ENCODE measurements at regions not wholly inside any gene's neighbourhood (a gene's known extent, or its start where the extent isn't known, plus 50 kb on each side); places are given as distances from the start of the nearest gene placed in this dataset.

DNA sequence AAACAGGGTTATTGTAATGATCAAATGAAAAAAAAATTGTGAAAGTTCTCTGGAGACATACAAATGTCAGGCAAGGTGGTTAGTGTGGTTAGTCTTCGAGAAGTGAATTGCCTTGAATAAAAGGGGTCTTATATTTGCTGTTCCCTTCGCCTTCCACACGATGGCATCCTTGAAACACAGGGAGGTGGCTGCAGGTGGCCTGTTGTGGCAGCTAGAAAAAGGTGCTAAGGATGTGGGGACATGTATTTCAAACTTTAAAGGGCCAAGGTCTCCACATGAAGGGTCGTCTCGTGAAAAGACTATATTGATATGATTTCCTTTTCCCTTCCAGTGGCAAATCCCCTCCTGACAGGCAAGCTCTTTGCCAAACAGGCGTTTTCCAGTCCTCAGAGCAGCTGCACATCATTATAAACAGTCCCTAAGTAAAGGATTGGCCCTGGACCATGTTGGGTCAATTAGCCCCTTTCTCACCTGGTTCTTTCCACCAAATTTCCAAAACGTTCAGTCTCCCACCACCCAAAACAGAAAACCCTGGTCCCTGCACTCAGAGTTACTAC is 68.5 kb downstream of the COPS8 start:
- H4K91ac ChIP-seq (ENCODE audit: low read depth, low read length, poor library complexity), result no peak overlapping the region
- no peaks in the 10 kb centered on the region for H3K36me3 ChIP-seq (replicated peaks in 1 of 2; ENCODE audit: control insufficient read depth in 2 of 2, insufficient read depth in 2 of 2, low read length in 2 of 2)
- H3K4me2 ChIP-seq (ENCODE audit: insufficient read depth, low read length, poor library complexity, severe bottlenecking), result no peak overlapping the region
- H3K9me3 ChIP-seq (replicated peaks in 1 of 2; ENCODE audit: control insufficient read depth in 2 of 2, insufficient read depth in 1 of 2, low read depth in 1 of 2, low read length in 2 of 2), result peaks cover 0 to 3% of the 10 kb centered on the region in 2 donors
- H3K79me1 ChIP-seq (ENCODE audit: low read depth, low read length), result no peaks in the 10 kb centered on the region
- WGBS, 2 donors (ENCODE audit: extremely low coverage in 2 of 2, insufficient read length in 2 of 2, insufficient replicate concordance in 1 of 2), result no CpG with 5 or more reads among the region's 7 CpGs
- H2BK12ac ChIP-seq (ENCODE audit: low read length), result no peak overlapping the region
- no peak overlapping the region for H2BK5ac ChIP-seq (ENCODE audit: low read length)
- H3K9ac ChIP-seq (ENCODE audit: low read depth, low read length, poor library complexity), result no peak overlapping the region
- H3K4me3 ChIP-seq (ENCODE audit: low read length in 2 of 2), result no peak overlapping the region
- no peak overlapping the region for H2AK5ac ChIP-seq (ENCODE audit: low read depth, low read length)
- H4K8ac ChIP-seq (ENCODE audit: low read depth, low read length), result no peak overlapping the region
- peaks cover 0 to 3% (median 0%) of the 10 kb centered on the region in 3 experiments for H3K27me3 ChIP-seq (ENCODE audit: control insufficient read depth in 3 of 3, insufficient read depth in 3 of 3, low read depth in 1 of 3, low read length in 3 of 3)
- no peak overlapping the region for H3K4ac ChIP-seq (ENCODE audit: low read length)
- peak; percentile 47 for DNase-seq (ENCODE audit: low spot score)
- H2BK120ac ChIP-seq (ENCODE audit: low read depth, low read length), result no peak overlapping the region
- no peak overlapping the region for H2BK15ac ChIP-seq (ENCODE audit: low read length)
- no peak overlapping the region for H3K27ac ChIP-seq (replicated peaks; ENCODE audit: low read length)
- H3K4me1 ChIP-seq (ENCODE audit: control insufficient read depth in 2 of 2, insufficient read depth in 1 of 2, low read depth in 1 of 2, low read length in 2 of 2), result peaks cover 0 to 5% of the 10 kb centered on the region in 2 donors
- H3K14ac ChIP-seq (ENCODE audit: low read length), result no peak overlapping the region
- no peak overlapping the region for H2AFZ ChIP-seq (ENCODE audit: low read length)
- no peak overlapping the region for H3K23ac ChIP-seq (ENCODE audit: low read depth, low read length, poor library complexity)
- H3K18ac ChIP-seq (ENCODE audit: low read length), result no peak overlapping the region

- WGBS, 2 donors (ENCODE audit: extremely low coverage in 2 of 2, insufficient read length in 2 of 2, insufficient replicate concordance in 1 of 2), result no CpG with 5 or more reads among the region's 11 CpGs
- Histone ChIP-seq H2BK5ac (ENCODE audit: low read length) (no peak overlapping the region), H4K91ac (ENCODE audit: low read depth, low read length, poor library complexity) (no peak overlapping the region), H3K4me3 (ENCODE audit: low read length in 2 of 2) (no peak overlapping the region), H2BK15ac (ENCODE audit: low read length) (no peak overlapping the region), H3K27me3 (ENCODE audit: control insufficient read depth in 3 of 3, insufficient read depth in 3 of 3, low read depth in 1 of 3, low read length in 3 of 3) (peaks cover 0 to 3% (median 0%) of the 10 kb centered on the region in 3 experiments), H3K18ac (ENCODE audit: low read length) (peak overlapping the region; percentile 70), H2AFZ (ENCODE audit: low read length) (peak overlapping the region; percentile 23), H2BK120ac (ENCODE audit: low read depth, low read length) (no peak overlapping the region), H3K4me1 (ENCODE audit: control insufficient read depth in 2 of 2, insufficient read depth in 1 of 2, low read depth in 1 of 2, low read length in 2 of 2) (peaks cover 0 to 5% of the 10 kb centered on the region in 2 donors), H3K79me1 (ENCODE audit: low read depth, low read length) (no peaks in the 10 kb centered on the region), H3K27ac (replicated peaks; ENCODE audit: low read length) (no peak overlapping the region), H3K9ac (ENCODE audit: low read depth, low read length, poor library complexity) (no peak overlapping the region), H3K4ac (ENCODE audit: low read length) (no peak overlapping the region), H3K36me3 (replicated peaks in 1 of 2; ENCODE audit: control insufficient read depth in 2 of 2, insufficient read depth in 2 of 2, low read length in 2 of 2) (no peaks in the 10 kb centered on the region), H4K8ac (ENCODE audit: low read depth, low read length) (no peak overlapping the region), H2BK12ac (ENCODE audit: low read length) (no peak overlapping the region), H2AK5ac (ENCODE audit: low read depth, low read length) (peak overlapping the region; percentile 39), H3K4me2 (ENCODE audit: insufficient read depth, low read length, poor library complexity, severe bottlenecking) (no peak overlapping the region), H3K9me3 (replicated peaks in 1 of 2; ENCODE audit: control insufficient read depth in 2 of 2, insufficient read depth in 1 of 2, low read depth in 1 of 2, low read length in 2 of 2) (no peaks in the 10 kb centered on the region), H3K14ac (ENCODE audit: low read length) (no peak overlapping the region), H3K23ac (ENCODE audit: low read depth, low read length, poor library complexity) (no peak overlapping the region)
- no peak for DNase-seq (ENCODE audit: low spot score)
Observed at GRCh38 chr2:237154884-237155851, 69.5 kb downstream of the COPS8 start.

- H2BK15ac ChIP-seq (ENCODE audit: low read length), result no peak overlapping the region
- peak overlapping the region; percentile 14 for H3K9ac ChIP-seq (ENCODE audit: low read depth, low read length, poor library complexity)
- no peak overlapping the region for H3K4me2 ChIP-seq (ENCODE audit: insufficient read depth, low read length, poor library complexity, severe bottlenecking)
- no CpG with 5 or more reads among the region's 30 CpGs for WGBS, 2 donors (ENCODE audit: extremely low coverage in 2 of 2, insufficient read length in 2 of 2, insufficient replicate concordance in 1 of 2)
- DNase-seq (ENCODE audit: low spot score), result no peak
- peak overlapping the region; percentile 50 for H2BK120ac ChIP-seq (ENCODE audit: low read depth, low read length)
- peak overlapping the region; percentile 40 for H2AK5ac ChIP-seq (ENCODE audit: low read depth, low read length)
- H3K9me3 ChIP-seq (replicated peaks in 1 of 2; ENCODE audit: control insufficient read depth in 2 of 2, insufficient read depth in 1 of 2, low read depth in 1 of 2, low read length in 2 of 2), result no peaks in the 10 kb centered on the region
- H3K27me3 ChIP-seq (ENCODE audit: control insufficient read depth in 3 of 3, insufficient read depth in 3 of 3, low read depth in 1 of 3, low read length in 3 of 3), result peaks cover 0 to 3% (median 0%) of the 10 kb centered on the region in 3 experiments
- H3K79me1 ChIP-seq (ENCODE audit: low read depth, low read length), result no peaks in the 10 kb centered on the region
- H4K91ac ChIP-seq (ENCODE audit: low read depth, low read length, poor library complexity), result no peak overlapping the region
- no peak overlapping the region for H3K4me3 ChIP-seq (ENCODE audit: low read length in 2 of 2)
- H3K14ac ChIP-seq (ENCODE audit: low read length), result no peak overlapping the region
- no peak overlapping the region for H2AFZ ChIP-seq (ENCODE audit: low read length)
- no peak overlapping the region for H3K4ac ChIP-seq (ENCODE audit: low read length)
- no peak overlapping the region for H4K8ac ChIP-seq (ENCODE audit: low read depth, low read length)
- no peak overlapping the region for H3K27ac ChIP-seq (replicated peaks; ENCODE audit: low read length)
- no peak overlapping the region for H2BK5ac ChIP-seq (ENCODE audit: low read length)
- H3K36me3 ChIP-seq (replicated peaks in 1 of 2; ENCODE audit: control insufficient read depth in 2 of 2, insufficient read depth in 2 of 2, low read length in 2 of 2), result no peaks in the 10 kb centered on the region
- H3K23ac ChIP-seq (ENCODE audit: low read depth, low read length, poor library complexity), result peak overlapping the region; percentile 14
- no peak overlapping the region for H3K18ac ChIP-seq (ENCODE audit: low read length)
- H3K4me1 ChIP-seq (ENCODE audit: control insufficient read depth in 2 of 2, insufficient read depth in 1 of 2, low read depth in 1 of 2, low read length in 2 of 2), result peaks cover 0 to 2% of the 10 kb centered on the region in 2 donors
- H2BK12ac ChIP-seq (ENCODE audit: low read length), result no peak overlapping the region
Observed at GRCh38 chr2:237156031-237156856, 70.6 kb downstream of the COPS8 start.
